ENCODE measurements at regions not wholly inside any gene's neighbourhood (a gene's known extent, or its start where the extent isn't known, plus 50 kb on each side); places are given as distances from the start of the nearest gene placed in this dataset.

- no peak for TF ChIP-seq POLR2AphosphoS5 (IDR thresholded peaks at IDR 0.05; ENCODE audit: borderline replicate concordance, low read depth, low read length)
- TF ChIP-seq EZH2 (IDR thresholded peaks at IDR 0.05) = no peak
Observed at GRCh38 chrX:116246261-116246660, 75.7 kb downstream of the AGTR2 start.
